GM12878 (cell line): ENCODE measurements at regions not wholly inside any gene's neighbourhood (a gene's known extent, or its start where the extent isn't known, plus 50 kb on each side); places are given as distances from the start of the nearest gene placed in this dataset.

Experiments used
- ATF7 ChIP-seq: fragments of 450-650 bp; IDR thresholded peaks from 2 replicates; pipeline ENCODE4 v1.6.1; 2016; ENCODE audit warnings: low read depth, mild to moderate bottlenecking
- CHD1 ChIP-seq: IDR thresholded peaks from 2 replicates; pipeline ENCODE4 v1.6.1; 2012; ENCODE audit warnings: low read depth, low read length, improper control_type of control experiment
- DPF2 ChIP-seq: fragments of 450-650 bp; IDR thresholded peaks from 2 replicates; pipeline ENCODE4 v1.6.1; 2017; ENCODE audit warnings: mild to moderate bottlenecking
- EGR1 ChIP-seq, 2 experiments: IDR thresholded peaks; 1 replicate in 1 of 2; 2 replicates in 1 of 2; pipeline ENCODE4 v1.6.1; 2011 to 2012; ENCODE audit warnings: low read depth in 2 of 2, low read length in 2 of 2, borderline replicate concordance in 1 of 2, mild to moderate bottlenecking in 1 of 2, moderate library complexity in 1 of 2
- ETV6 ChIP-seq, 2 experiments: fragments of 450-650 bp in 1 of 2; IDR thresholded peaks in 1 of 2; conservative IDR thresholded peaks in 1 of 2; 2 replicates each; pipeline ENCODE4 v1.6.1; 2014; ENCODE audit warnings: antibody characterized with exemption in 1 of 2, borderline replicate concordance in 1 of 2, low read depth in 1 of 2, mild to moderate bottlenecking in 1 of 2, moderate library complexity in 1 of 2
- HCFC1 ChIP-seq: fragments of 150-350 bp; IDR thresholded peaks from 2 replicates; pipeline ENCODE4 v1.6.1; 2014; ENCODE audit warnings: low read length
- IRF5 ChIP-seq: fragments of 450-650 bp; IDR thresholded peaks from 2 replicates; pipeline ENCODE4 v1.6.1; 2017; ENCODE audit warnings: borderline replicate concordance
- JUNB ChIP-seq: IDR thresholded peaks from 2 replicates; pipeline ENCODE4 v1.6.1; 2016; ENCODE audit warnings: antibody characterized with exemption, mild to moderate bottlenecking
- KLF5 ChIP-seq: fragments of 450-650 bp; IDR thresholded peaks from 2 replicates; pipeline ENCODE4 v1.6.1; 2014; ENCODE audit warnings: mild to moderate bottlenecking; ENCODE audit not compliant: partially characterized antibody
- MLLT1 ChIP-seq: fragments of 450-650 bp; IDR thresholded peaks from 2 replicates; pipeline ENCODE4 v1.6.1; 2016; ENCODE audit warnings: mild to moderate bottlenecking
- MTA3 ChIP-seq: IDR thresholded peaks from 2 replicates; pipeline ENCODE4 v1.6.1; 2012; ENCODE audit warnings: low read length, inconsistent platforms, borderline replicate concordance
- MXI1 ChIP-seq: fragments of 150-350 bp; IDR thresholded peaks from 2 replicates; pipeline ENCODE4 v1.6.1; 2011; ENCODE audit warnings: low read depth, mild to moderate bottlenecking, inconsistent platforms, low read length, improper control_type of control experiment
- NBN ChIP-seq: fragments of 450-650 bp; IDR thresholded peaks from 2 replicates; pipeline ENCODE4 v1.6.1; 2016
- NR2C1 ChIP-seq: fragments of 450-650 bp; IDR thresholded peaks from 2 replicates; pipeline ENCODE4 v1.6.1; 2017; ENCODE audit warnings: antibody characterized with exemption, mild to moderate bottlenecking, moderate library complexity
- PKNOX1 ChIP-seq: fragments of 450-650 bp; IDR thresholded peaks from 2 replicates; pipeline ENCODE4 v1.6.1; 2016; ENCODE audit warnings: mild to moderate bottlenecking
- POLR2A ChIP-seq: IDR thresholded peaks from 2 replicates; pipeline ENCODE4 v1.6.1; 2011; ENCODE audit warnings: low read depth, mild to moderate bottlenecking, low read length
- RELB ChIP-seq: fragments of 450-650 bp; IDR thresholded peaks from 2 replicates; pipeline ENCODE4 v1.6.1; 2017; ENCODE audit warnings: low read depth, mild to moderate bottlenecking, moderate library complexity
- SIX5 ChIP-seq: IDR thresholded peaks from 2 replicates; pipeline ENCODE4 v1.6.1; 2011; ENCODE audit warnings: mild to moderate bottlenecking, low read depth, low read length, moderate library complexity; ENCODE audit not compliant: severe bottlenecking
- SMAD1 ChIP-seq: fragments of 450-650 bp; IDR thresholded peaks from 2 replicates; pipeline ENCODE4 v1.6.1; 2018; ENCODE audit warnings: mild to moderate bottlenecking, low read depth; ENCODE audit not compliant: partially characterized antibody
- SRF ChIP-seq, 2 experiments: IDR thresholded peaks; 2 replicates each; pipeline ENCODE4 v1.6.1; 2011; ENCODE audit warnings: low read depth in 2 of 2, low read length in 2 of 2, mild to moderate bottlenecking in 1 of 2, moderate library complexity in 1 of 2
- YBX1 ChIP-seq: fragments of 450-650 bp; IDR thresholded peaks from 2 replicates; pipeline ENCODE4 v1.6.1; 2016; ENCODE audit warnings: antibody characterized with exemption
- ZBTB11 ChIP-seq: fragments of 450-650 bp; formaldehyde crosslinking; IDR thresholded peaks from 2 replicates; pipeline ENCODE4 v1.5.0; 2022; ENCODE audit warnings: mild to moderate bottlenecking, missing genetic modification characterization

- 0 out of 4 replicates have a peak, but pooled peaks of 1 of the 2 experiments have one; percentile 43 for TF ChIP-seq ETV6 (conservative IDR thresholded peaks at IDR 0.05 in 1 of 2, IDR thresholded peaks at IDR 0.05 in 1 of 2; ENCODE audit: borderline replicate concordance in 1 of 2, low read depth in 1 of 2)
- no peak for TF ChIP-seq CHD1
- peak; percentile 84; the same call in 1 of the 2 replicates for TF ChIP-seq MTA3
- TF ChIP-seq DPF2 = no peak
- peak; percentile 36; the same call in 1 of the 2 replicates for TF ChIP-seq JUNB
- no peak for TF ChIP-seq IRF5
- TF ChIP-seq NBN = peak; percentile 66
- no peak for TF ChIP-seq ZBTB11 (CRISPR knock-in tag)
- no peak for TF ChIP-seq EGR1 (IDR thresholded peaks at IDR 0.05; ENCODE audit: borderline replicate concordance in 1 of 2, low read depth in 2 of 2, low read length in 2 of 2)
- no peak for TF ChIP-seq SRF (IDR thresholded peaks at IDR 0.05; ENCODE audit: low read depth in 2 of 2, low read length in 2 of 2)
- TF ChIP-seq KLF5 = no peak
- no peak for TF ChIP-seq YBX1
- TF ChIP-seq RELB = peak; percentile 93
- TF ChIP-seq POLR2A = no peak
- TF ChIP-seq HCFC1 = no peak
- 0 out of 2 replicates have a peak, but pooled peaks have one; percentile 4 for TF ChIP-seq PKNOX1
- peak; percentile 85 for TF ChIP-seq ATF7
- TF ChIP-seq SMAD1 = no peak
- TF ChIP-seq NR2C1 = no peak
- no peak for TF ChIP-seq SIX5
- no peak for TF ChIP-seq MXI1
- TF ChIP-seq MLLT1 = no peak
These were observed 80.6 kb downstream of the BTG1 start (continued) for GRCh38 chr12:92065018-92065499.
